ENCODE measurements at regions not wholly inside any gene's neighbourhood (a gene's known extent, or its start where the extent isn't known, plus 50 kb on each side); places are given as distances from the start of the nearest gene placed in this dataset.

DNA sequence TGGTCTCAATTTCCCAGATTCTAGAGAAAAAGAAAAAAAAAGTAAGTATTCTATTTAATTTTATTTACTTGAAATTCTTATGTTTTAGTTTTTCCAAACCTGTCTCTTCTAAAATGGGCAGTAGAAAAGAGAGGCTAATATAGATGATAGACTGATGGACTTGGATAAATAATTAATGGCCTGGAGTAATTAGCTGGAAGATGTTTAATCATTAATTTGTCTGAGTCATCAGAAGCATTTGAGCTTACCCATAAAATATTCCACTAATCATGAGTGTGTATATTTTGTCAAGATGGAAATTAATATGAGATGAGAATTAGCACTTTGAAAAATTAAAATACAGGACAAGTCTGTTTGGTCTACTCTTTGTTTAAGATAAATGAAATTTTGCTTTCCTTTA is 212.1 kb upstream of the MIR17HG start:
- Histone ChIP-seq H3K4me1 (ENCODE audit: control insufficient read depth in 4 of 4, insufficient read depth in 4 of 4, low read length in 3 of 4) (no peaks in the 10 kb centered on the region), H3K27ac (ENCODE audit: low read depth in 1 of 2, low read length in 2 of 2) (no peak overlapping the region), H3K27me3 (ENCODE audit: control insufficient read depth in 4 of 4, insufficient read depth in 4 of 4, low read length in 3 of 4) (no peaks in the 10 kb centered on the region), H3K36me3 (ENCODE audit: control insufficient read depth in 4 of 4, insufficient read depth in 3 of 4, low read depth in 1 of 4, low read length in 3 of 4) (no peaks in the 10 kb centered on the region), H3K9ac (ENCODE audit: low read depth in 1 of 2, low read length in 2 of 2) (no peak overlapping the region), H3K9me3 (ENCODE audit: control insufficient read depth in 4 of 4, low read length in 3 of 4) (no peaks in the 10 kb centered on the region), H3K4me3 (ENCODE audit: low read depth in 1 of 3, low read length in 3 of 3) (no peak overlapping the region)
- TF ChIP-seq EGR1 (IDR thresholded peaks at IDR 0.05; ENCODE audit: low read depth in 2 of 2) (no peak), ATF3 (IDR thresholded peaks at IDR 0.05) (no peak), HNF4A (conservative IDR thresholded peaks at IDR 0.05) (no peak), RXRA (IDR thresholded peaks at IDR 0.05) (no peak), TAF1 (conservative IDR thresholded peaks at IDR 0.05) (no peak), FOXA1 (IDR thresholded peaks at IDR 0.05) (no peak), RAD21 (IDR thresholded peaks at IDR 0.05) (no peak), NR2F2 (IDR thresholded peaks at IDR 0.05) (no peak), FOXA2 (IDR thresholded peaks at IDR 0.05) (no peak), JUND (IDR thresholded peaks at IDR 0.05) (no peak), CTCF (IDR thresholded peaks at IDR 0.05; ENCODE audit: low read depth, low read length, missing input control) (no peak), ZBTB33 (IDR thresholded peaks at IDR 0.05) (no peak), HNF4G (IDR thresholded peaks at IDR 0.05) (no peak), SP1 (IDR thresholded peaks at IDR 0.05) (no peak), GABPA (IDR thresholded peaks at IDR 0.05 in 1 of 2, conservative IDR thresholded peaks at IDR 0.05 in 1 of 2) (no peak), YY1 (IDR thresholded peaks at IDR 0.05) (no peak)
- TF ChIP-seq, protein P1, sequence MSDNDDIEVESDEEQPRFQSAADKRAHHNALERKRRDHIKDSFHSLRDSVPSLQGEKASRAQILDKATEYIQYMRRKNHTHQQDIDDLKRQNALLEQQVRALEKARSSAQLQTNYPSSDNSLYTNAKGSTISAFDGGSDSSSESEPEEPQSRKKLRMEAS (IDR thresholded peaks at IDR 0.05): no peak
- TF ChIP-seq, protein P2, sequence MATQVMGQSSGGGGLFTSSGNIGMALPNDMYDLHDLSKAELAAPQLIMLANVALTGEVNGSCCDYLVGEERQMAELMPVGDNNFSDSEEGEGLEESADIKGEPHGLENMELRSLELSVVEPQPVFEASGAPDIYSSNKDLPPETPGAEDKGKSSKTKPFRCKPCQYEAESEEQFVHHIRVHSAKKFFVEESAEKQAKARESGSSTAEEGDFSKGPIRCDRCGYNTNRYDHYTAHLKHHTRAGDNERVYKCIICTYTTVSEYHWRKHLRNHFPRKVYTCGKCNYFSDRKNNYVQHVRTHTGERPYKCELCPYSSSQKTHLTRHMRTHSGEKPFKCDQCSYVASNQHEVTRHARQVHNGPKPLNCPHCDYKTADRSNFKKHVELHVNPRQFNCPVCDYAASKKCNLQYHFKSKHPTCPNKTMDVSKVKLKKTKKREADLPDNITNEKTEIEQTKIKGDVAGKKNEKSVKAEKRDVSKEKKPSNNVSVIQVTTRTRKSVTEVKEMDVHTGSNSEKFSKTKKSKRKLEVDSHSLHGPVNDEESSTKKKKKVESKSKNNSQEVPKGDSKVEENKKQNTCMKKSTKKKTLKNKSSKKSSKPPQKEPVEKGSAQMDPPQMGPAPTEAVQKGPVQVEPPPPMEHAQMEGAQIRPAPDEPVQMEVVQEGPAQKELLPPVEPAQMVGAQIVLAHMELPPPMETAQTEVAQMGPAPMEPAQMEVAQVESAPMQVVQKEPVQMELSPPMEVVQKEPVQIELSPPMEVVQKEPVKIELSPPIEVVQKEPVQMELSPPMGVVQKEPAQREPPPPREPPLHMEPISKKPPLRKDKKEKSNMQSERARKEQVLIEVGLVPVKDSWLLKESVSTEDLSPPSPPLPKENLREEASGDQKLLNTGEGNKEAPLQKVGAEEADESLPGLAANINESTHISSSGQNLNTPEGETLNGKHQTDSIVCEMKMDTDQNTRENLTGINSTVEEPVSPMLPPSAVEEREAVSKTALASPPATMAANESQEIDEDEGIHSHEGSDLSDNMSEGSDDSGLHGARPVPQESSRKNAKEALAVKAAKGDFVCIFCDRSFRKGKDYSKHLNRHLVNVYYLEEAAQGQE (IDR thresholded peaks at IDR 0.05): no peak
- no peak for DNase-seq (ENCODE audit: low spot score)

DNA sequence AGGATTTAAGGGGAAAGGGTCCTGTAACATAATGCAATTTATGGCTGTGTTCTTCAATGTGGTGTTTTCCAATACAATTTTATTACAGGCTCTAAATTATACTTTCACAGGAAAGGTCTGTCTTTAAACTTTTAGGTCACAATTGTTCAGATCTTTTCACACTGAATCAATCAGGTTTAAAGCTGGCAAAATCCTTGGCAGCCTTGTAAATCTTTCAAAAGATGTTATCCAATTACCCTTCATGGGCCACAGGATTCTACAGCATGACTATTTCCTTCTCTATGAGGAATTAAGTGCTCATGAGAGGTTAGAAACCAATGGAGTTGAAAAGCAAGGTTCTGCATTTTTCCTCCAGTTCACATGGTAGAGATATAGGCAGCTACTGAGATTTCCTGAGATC is 211.5 kb upstream of the MIR17HG start:
- H3K27ac ChIP-seq (ENCODE audit: low read depth in 1 of 2, low read length in 2 of 2): no peak overlapping the region
- no peaks in the 10 kb centered on the region for H3K4me1 ChIP-seq (ENCODE audit: control insufficient read depth in 4 of 4, insufficient read depth in 4 of 4, low read length in 3 of 4)
- peaks cover 0 to 1% (median 0%) of the 10 kb centered on the region in 4 donors for H3K27me3 ChIP-seq (ENCODE audit: control insufficient read depth in 4 of 4, insufficient read depth in 4 of 4, low read length in 3 of 4)
- DNase-seq (ENCODE audit: low spot score): no peak
- TF ChIP-seq HNF4G (IDR thresholded peaks at IDR 0.05): no peak
- TF ChIP-seq RXRA (IDR thresholded peaks at IDR 0.05): no peak
- no peak for TF ChIP-seq HNF4A (conservative IDR thresholded peaks at IDR 0.05)
- no peak for TF ChIP-seq ATF3 (IDR thresholded peaks at IDR 0.05)
- no peak for TF ChIP-seq TAF1 (conservative IDR thresholded peaks at IDR 0.05)
- TF ChIP-seq EGR1 (IDR thresholded peaks at IDR 0.05; ENCODE audit: low read depth in 2 of 2): no peak
- TF ChIP-seq, protein P2 (IDR thresholded peaks at IDR 0.05): no peak
- no peak for TF ChIP-seq NR2F2 (IDR thresholded peaks at IDR 0.05)
- TF ChIP-seq YY1 (IDR thresholded peaks at IDR 0.05): no peak
- no peak for TF ChIP-seq SP1 (IDR thresholded peaks at IDR 0.05)
- no peak for TF ChIP-seq FOXA1 (IDR thresholded peaks at IDR 0.05)
- no peak for TF ChIP-seq GABPA (IDR thresholded peaks at IDR 0.05 in 1 of 2, conservative IDR thresholded peaks at IDR 0.05 in 1 of 2)
- no peak for TF ChIP-seq FOXA2 (IDR thresholded peaks at IDR 0.05)
- no peaks in the 10 kb centered on the region for H3K9me3 ChIP-seq (ENCODE audit: control insufficient read depth in 4 of 4, low read length in 3 of 4)
- H3K4me3 ChIP-seq (ENCODE audit: low read depth in 1 of 3, low read length in 3 of 3): no peak overlapping the region
- H3K36me3 ChIP-seq (ENCODE audit: control insufficient read depth in 4 of 4, insufficient read depth in 3 of 4, low read depth in 1 of 4, low read length in 3 of 4): no peaks in the 10 kb centered on the region
- no peak overlapping the region for H3K9ac ChIP-seq (ENCODE audit: low read depth in 1 of 2, low read length in 2 of 2)

Data from liver (tissue), 7 donors.